Activated T-helper 2 cell treated with anti-CD3 and anti-CD28 coated beads, Interferon-gamma antibody, Interleukin-2, Interleukin-4, amounts not matched to agents 10 μg/mL and 5 μg/mL and 100 μg/mL, durations not matched to agents 14 hours and 24 hours and 36 hours (primary cell): ENCODE measurements at regions not wholly inside any gene's neighbourhood (a gene's known extent, or its start where the extent isn't known, plus 50 kb on each side); places are given as distances from the start of the nearest gene placed in this dataset.
"Not testable (repeated sequence)": the region's sequence is repeated elsewhere in the genome, so short reads cannot be mapped to it uniquely, and the experiment has no call there.

Source experiments
- DNase-seq: peaks from one replicate; pipeline ENCODE4 v3.0.0; 2021; ENCODE audit warnings: low spot score
- H3K27ac Mint-ChIP-seq: one replicate; pipeline ENCODE4 v1.8.0; 2021; ENCODE audit warnings: mixed read lengths
- H3K27me3 Mint-ChIP-seq: one replicate; pipeline ENCODE4 v1.8.0; 2021; ENCODE audit warnings: low read depth, mixed read lengths
- H3K36me3 Mint-ChIP-seq: one replicate; pipeline ENCODE4 v1.8.0; 2021; ENCODE audit warnings: low read depth, mixed read lengths
- H3K4me1 Mint-ChIP-seq: one replicate; pipeline ENCODE4 v1.8.0; 2021; ENCODE audit warnings: low read depth, mixed read lengths
- H3K4me3 Mint-ChIP-seq: one replicate; pipeline ENCODE4 v1.8.0; 2021; ENCODE audit warnings: low read depth, mild to moderate bottlenecking, moderate library complexity, mixed read lengths
- H3K9me3 Mint-ChIP-seq: one replicate; pipeline ENCODE4 v1.8.0; 2021; ENCODE audit warnings: mixed read lengths
- intact Hi-C: fragments of 100-400 bp; cut with micrococcal nuclease; formaldehyde crosslinking; loops from one replicate; pipeline ENCODE4 v1.15.1; 2023

DNA sequence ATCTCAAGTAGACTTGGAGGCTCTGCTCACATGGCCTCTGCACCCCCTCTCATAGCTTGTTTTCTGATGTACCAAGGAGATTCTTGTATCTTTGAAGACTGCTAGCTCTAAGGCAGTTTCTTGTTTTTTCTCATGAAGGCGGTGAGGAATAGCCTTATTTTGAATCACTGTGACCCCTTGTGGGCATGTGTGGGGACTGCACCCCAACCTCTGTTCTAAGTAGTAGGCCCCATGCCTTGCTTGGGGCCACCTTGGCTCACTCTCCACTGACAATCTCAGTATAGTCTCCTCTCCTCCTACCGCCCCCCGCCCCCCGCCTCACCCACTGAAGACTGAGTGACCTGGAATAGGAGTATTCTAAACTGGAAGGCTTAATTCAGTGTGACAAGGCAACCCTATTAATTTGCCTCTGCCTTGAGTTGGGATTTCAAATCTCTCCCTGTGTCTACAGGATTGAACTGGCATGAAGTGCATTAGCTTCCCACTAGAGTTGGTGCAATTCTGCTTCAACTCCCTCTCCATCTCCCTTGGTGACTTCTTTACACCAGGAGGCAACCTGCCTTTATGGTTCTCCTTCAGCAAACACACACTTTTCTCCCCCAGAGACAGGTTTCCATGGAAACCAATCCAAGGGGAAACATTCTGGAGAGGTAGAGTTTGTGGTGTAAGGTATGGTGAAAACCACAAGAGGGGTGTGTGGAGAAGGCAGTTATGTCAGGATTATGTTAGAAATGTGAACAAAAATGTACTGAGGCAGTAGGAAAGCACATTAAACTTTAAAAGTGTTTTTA lies 75.4 kb upstream of the ECI2 start:
- no peak overlapping the region for H3K4me3 Mint-ChIP-seq

DNA sequence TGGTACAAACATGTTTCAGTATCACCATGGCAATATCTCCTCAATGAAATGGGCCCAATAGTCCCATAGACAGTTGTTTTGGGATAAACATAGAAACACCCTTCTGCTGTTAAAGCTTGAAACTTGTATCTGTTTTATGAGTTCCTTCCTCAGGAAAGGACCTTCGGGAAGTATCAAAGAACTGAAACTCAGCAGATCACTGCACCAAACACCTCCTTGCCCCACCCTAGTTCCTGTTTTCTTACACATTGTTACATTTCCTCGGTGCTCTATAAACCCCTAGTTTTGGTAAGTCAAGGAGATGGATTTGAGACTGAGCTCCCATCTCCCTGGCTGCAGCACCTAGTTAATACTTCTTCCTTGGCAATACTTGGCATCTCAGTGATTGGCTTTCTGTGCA lies 73.8 kb upstream of the ECI2 start:
- Mint-ChIP-seq H3K36me3 (no peaks in the 10 kb centered on the region), H3K27me3 (peaks cover 4% of the 10 kb centered on the region)

More for the DNA sequence above, 75.4 kb upstream of the ECI2 start:
- H3K27ac Mint-ChIP-seq, result no peak overlapping the region
- peaks cover 8% of the 10 kb centered on the region for H3K27me3 Mint-ChIP-seq
- peaks cover 26% of the 10 kb centered on the region for H3K9me3 Mint-ChIP-seq
- H3K4me1 Mint-ChIP-seq, result peaks cover 14% of the 10 kb centered on the region
- DNase-seq, result peak; percentile 48
- H3K36me3 Mint-ChIP-seq, result no peaks in the 10 kb centered on the region
- intact Hi-C loops, result loop anchor here (5.0 kb wide), 1 partner anchor 154 kb away; no protein-coding TSS in a partner anchor

DNA sequence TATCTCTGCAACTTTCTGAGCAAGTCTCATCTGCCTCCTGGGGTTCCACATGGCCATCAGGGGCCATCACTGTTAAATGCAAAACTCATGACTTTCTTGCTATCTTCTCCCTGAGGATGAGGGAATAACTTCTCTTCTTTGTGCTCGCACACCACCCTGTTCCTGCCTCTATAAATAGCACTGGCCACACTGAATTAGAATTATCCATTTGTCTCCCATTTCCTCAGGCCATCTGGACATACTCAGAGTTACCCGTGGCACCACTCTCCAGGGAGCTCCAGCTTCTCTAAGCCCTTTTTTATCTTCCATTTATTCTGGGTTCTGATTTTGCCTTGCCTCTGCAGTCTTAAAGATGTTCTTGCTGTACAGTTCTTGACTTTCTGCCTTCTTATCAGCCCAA lies 72.8 kb upstream of the ECI2 start:
- H3K27ac Mint-ChIP-seq, result no peak overlapping the region
- no peak overlapping the region for H3K4me3 Mint-ChIP-seq
- peaks cover 14% of the 10 kb centered on the region for H3K4me1 Mint-ChIP-seq
- peaks cover 4% of the 10 kb centered on the region for H3K27me3 Mint-ChIP-seq
- H3K36me3 Mint-ChIP-seq, result no peaks in the 10 kb centered on the region
- peaks cover 23% of the 10 kb centered on the region for H3K9me3 Mint-ChIP-seq
- DNase-seq, result no peak
- intact Hi-C loops, result no loop called here

More for the DNA sequence above, 73.8 kb upstream of the ECI2 start:
- Mint-ChIP-seq H3K4me1 (peaks cover 14% of the 10 kb centered on the region), H3K27ac (no peak overlapping the region), H3K4me3 (no peak overlapping the region), H3K9me3 (peaks cover 30% of the 10 kb centered on the region)
- DNase-seq, result no peak
- intact Hi-C loops, result no loop called here

DNA sequence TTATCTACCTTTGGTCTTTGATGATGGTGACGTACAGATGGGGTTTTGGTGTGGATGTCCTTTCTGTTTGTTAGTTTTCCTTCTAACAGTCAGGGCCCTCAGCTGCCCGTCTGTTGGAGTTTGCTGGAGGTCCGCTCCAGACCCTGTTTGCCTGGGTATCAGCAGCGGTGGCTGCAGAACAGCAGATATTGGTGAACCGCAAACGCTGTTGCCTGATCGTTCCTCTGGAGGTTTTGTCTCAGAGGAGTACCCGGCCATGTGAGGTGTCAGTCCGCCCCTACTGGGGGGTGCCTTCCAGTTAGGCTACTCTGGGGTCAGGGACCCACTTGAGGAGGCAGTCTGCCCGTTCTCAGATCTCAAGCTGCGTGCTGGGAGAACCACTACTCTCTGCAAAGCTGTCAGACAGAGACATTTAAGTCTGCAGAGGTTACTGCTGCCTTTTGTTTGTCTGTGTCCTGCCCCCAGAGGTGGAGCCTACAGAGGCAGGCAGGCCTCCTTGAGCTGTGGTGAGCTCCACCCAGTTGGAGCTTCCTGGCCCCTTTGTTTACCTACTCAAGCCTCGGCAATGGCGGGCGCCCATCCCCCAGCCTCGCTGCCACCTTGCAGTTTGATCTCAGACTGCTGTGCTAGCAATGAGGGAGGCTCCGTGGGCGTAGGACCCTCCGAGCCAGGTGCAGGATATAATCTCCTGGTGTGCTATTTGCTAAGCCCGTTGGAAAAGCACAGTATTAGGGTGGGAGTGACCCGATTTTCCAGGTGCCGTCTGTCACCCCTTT lies 68.5 kb upstream of the ECI2 start:
- H3K4me1 Mint-ChIP-seq, H3K36me3 Mint-ChIP-seq, intact Hi-C loops, H3K4me3 Mint-ChIP-seq, DNase-seq, H3K27ac Mint-ChIP-seq: not testable (repeated sequence)
- Mint-ChIP-seq H3K27me3 (peaks cover 11% of the 10 kb centered on the region), H3K9me3 (peaks cover 19% of the 10 kb centered on the region)

DNA sequence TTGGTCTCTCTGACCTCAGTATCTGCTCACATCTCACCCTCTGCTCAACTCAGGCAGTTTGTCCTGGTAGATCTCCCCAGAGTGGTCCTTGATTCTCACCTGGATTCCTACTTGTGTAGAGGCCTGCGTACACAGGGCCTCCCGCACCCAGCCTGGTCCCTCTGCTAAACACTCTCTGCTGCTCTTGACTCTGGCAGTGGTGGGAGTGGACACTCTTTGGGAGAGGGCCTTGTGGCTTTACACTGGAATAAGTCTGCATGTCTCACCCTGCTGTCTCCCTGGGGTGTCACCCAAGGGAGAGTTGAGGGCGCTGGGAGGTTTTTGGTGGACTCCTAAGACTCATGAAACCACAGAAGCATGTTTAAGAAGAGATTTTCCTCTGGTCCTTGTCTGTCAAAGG lies 57.3 kb upstream of the ECI2 start:
- H3K9me3 Mint-ChIP-seq, result no peaks in the 10 kb centered on the region
- H3K4me1 Mint-ChIP-seq, result no peaks in the 10 kb centered on the region
- no peaks in the 10 kb centered on the region for H3K36me3 Mint-ChIP-seq
- no peaks in the 10 kb centered on the region for H3K27me3 Mint-ChIP-seq
- intact Hi-C loops, result no loop called here
- H3K4me3 Mint-ChIP-seq, result no peak overlapping the region
- DNase-seq, result no peak
- H3K27ac Mint-ChIP-seq, result no peak overlapping the region

DNA sequence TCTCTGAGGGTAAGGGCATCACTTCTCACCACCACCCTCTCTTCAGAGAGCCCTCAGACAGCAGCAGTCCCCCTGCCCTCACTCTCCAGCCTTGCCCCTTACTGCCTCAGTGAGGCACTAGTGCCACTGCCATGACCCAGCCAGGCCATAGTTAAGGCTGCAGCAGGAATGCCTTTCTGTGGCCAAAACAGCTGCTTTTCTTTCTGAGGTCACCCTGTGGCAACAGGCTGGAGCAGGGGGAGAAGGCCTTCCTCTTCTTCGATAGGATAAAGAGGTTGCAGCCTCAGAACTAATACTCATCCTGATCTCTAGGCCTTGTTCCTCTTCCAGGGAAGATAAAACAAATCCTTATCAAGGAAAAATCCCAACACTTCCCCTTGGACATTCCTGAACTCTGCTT lies 56.8 kb upstream of the ECI2 start:
- no peak overlapping the region for H3K4me3 Mint-ChIP-seq
- H3K27ac Mint-ChIP-seq, result no peak overlapping the region
- H3K27me3 Mint-ChIP-seq, result no peaks in the 10 kb centered on the region
- no peaks in the 10 kb centered on the region for H3K9me3 Mint-ChIP-seq
- H3K36me3 Mint-ChIP-seq, result no peaks in the 10 kb centered on the region
- H3K4me1 Mint-ChIP-seq, result no peaks in the 10 kb centered on the region
- intact Hi-C loops, result no loop called here
- DNase-seq, result no peak

DNA sequence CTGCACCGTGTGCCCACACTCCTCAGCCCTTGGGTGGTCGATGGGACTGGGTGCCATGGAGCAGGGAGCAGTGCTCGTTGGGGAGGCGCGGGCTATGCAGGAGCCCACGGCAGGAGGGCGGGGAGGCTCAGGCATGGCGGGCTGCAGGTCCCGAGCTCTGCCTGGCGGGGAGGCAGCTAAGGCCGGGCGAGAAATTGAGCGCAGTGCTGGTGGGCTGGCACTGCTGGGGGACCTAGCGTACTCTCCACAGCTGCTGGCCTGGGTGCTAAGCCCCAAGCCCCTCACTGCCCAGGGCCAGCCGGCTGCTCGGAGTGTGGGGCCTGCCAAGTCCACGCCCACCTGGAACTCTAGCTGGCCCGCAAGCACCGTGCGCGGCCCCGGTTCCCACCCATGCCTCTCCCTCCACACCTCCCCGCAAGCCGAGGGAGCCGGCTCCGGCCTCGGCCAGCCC lies 55.9 kb upstream of the ECI2 start:
- Mint-ChIP-seq H3K27ac (no peak overlapping the region), H3K36me3 (no peaks in the 10 kb centered on the region), H3K27me3 (no peaks in the 10 kb centered on the region), H3K9me3 (no peaks in the 10 kb centered on the region), H3K4me1 (peaks cover 3% of the 10 kb centered on the region), H3K4me3 (no peak overlapping the region)
- intact Hi-C loops, result no loop called here
- DNase-seq, result no peak

DNA sequence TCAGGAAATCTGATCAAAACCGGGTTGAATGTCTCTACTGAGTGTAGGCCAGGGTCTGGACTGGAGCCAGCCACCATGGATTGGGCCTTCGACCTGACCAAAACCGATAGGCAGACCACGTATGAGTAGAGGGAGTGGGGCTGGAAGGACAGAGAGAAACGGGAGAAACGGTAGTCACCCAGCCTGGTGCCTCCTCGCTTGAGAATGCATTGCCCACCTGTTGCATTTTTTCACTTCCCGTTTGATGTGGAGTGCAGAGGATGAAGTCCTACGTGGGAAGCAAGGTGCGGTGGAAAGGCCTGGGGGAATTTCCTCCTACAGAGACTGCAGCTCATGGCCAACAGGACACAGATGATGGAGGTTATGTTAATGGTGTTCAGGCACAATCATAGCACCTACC lies 53.9 kb upstream of the ECI2 start:
- peaks cover 16% of the 10 kb centered on the region for H3K9me3 Mint-ChIP-seq
- peaks cover 9% of the 10 kb centered on the region for H3K36me3 Mint-ChIP-seq
- peaks cover 19% of the 10 kb centered on the region for H3K4me1 Mint-ChIP-seq
- H3K27ac Mint-ChIP-seq, result no peak overlapping the region
- DNase-seq, result no peak
- H3K4me3 Mint-ChIP-seq, result no peak overlapping the region
- no peaks in the 10 kb centered on the region for H3K27me3 Mint-ChIP-seq
- intact Hi-C loops, result loop anchor here (10.0 kb wide), 1 partner anchor 746 kb away; no protein-coding TSS in a partner anchor

DNA sequence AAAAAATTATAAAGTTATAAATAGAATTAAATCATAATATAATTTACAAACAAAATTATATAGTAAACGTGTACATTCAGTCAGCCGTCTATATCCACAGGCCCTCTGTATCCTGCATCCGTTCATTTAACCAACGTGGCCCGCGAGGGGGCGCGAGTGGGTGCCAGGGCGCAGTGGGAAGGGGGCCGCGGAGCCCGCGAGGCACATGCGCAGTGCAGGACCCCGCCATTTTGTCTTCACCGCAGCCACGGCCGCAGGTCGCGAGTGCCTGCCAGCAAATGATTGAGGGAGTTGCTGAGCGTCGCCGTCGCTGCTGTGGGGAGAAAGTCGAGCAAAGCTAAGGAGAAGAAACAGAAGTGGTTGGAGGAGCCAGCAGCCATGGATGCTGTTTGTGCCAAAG lies 53.4 kb upstream of the ECI2 start:
- Mint-ChIP-seq H3K4me3 (no peak overlapping the region), H3K36me3 (peaks cover 9% of the 10 kb centered on the region), H3K4me1 (peaks cover 19% of the 10 kb centered on the region), H3K9me3 (peaks cover 18% of the 10 kb centered on the region), H3K27ac (no peak overlapping the region), H3K27me3 (no peaks in the 10 kb centered on the region)
- DNase-seq, result no peak
- intact Hi-C loops, result loop anchor here (10.0 kb wide), 1 partner anchor 746 kb away; no protein-coding TSS in a partner anchor

DNA sequence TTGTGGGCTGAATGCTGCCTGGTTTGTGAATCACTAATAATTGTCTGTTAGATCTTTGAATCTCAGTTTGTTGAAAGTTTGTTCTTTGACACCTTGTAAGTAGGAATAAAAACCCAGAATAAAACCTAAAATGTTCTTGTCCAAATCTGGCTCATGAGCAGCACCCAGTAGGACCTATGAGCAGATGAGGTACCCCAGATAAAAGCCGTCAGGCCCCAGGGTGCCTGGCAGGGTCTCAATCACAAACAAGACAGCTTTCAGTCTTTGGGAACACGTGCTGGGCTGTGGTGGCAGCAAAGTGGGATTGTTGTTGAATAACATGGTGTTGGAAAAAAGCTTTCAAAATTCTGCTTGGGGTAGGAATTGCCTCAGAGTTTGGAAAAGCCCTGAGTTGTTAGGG lies 52.1 kb upstream of the ECI2 start:
- Mint-ChIP-seq H3K27ac (no peak overlapping the region), H3K9me3 (peaks cover 21% of the 10 kb centered on the region), H3K36me3 (peaks cover 9% of the 10 kb centered on the region), H3K4me3 (no peak overlapping the region), H3K27me3 (no peaks in the 10 kb centered on the region), H3K4me1 (peaks cover 19% of the 10 kb centered on the region)
- no peak for DNase-seq
- intact Hi-C loops, result loop anchor here (10.0 kb wide), 1 partner anchor 747 kb away; no protein-coding TSS in a partner anchor

DNA sequence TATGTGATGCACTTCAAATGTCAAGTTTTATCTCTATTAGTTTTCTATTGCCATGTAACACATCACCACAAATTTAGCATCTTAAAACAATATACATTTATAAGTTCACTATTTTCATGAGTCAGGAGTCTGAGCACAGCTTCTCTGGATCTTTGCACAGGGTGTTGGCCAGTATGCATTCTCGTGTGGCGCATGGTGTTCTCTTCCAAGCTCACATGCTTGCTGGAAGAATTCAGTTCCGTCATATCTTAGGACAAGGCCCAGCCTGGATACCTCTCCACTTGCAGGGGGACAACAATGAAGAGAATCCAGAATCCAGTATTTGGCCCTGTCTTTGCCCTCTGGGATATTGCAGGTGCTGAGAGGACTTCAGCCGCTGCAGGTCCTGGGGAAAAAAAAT lies 51.0 kb upstream of the ECI2 start:
- Mint-ChIP-seq H3K4me1 (peaks cover 19% of the 10 kb centered on the region), H3K27ac (no peak overlapping the region), H3K27me3 (peaks cover 2% of the 10 kb centered on the region), H3K4me3 (no peak overlapping the region), H3K36me3 (peaks cover 9% of the 10 kb centered on the region), H3K9me3 (peaks cover 26% of the 10 kb centered on the region)
- intact Hi-C loops, result loop anchor here (10.0 kb wide), 1 partner anchor 748 kb away; no protein-coding TSS in a partner anchor
- DNase-seq, result no peak

DNA sequence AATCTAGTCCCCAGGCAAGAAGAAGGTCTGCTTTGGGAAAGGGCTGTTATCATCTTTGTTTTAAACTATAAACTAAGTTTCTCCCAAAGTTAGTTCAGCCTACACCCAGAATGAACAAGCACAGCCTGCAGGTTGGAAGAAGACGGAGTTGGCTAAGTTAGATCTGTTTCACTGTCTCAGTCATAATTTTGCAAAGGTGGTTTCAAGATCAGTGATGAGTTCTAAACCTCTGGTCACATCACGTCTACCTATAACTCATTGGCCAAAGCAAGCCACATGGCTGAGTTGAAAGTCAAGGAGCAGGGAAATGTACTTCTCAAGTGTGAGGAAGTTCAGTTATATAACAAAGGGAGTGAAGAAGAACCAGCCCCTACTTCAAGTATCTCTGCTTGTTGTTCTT lies 50.5 kb upstream of the ECI2 start:
- intact Hi-C loops, result loop anchor here (1.0 to 10.0 kb wide), 2 partner anchors 49 to 749 kb away; no protein-coding TSS in a partner anchor
- no peak for DNase-seq
- Mint-ChIP-seq H3K27me3 (peaks cover 2% of the 10 kb centered on the region), H3K36me3 (peaks cover 9% of the 10 kb centered on the region), H3K27ac (peak overlapping the region; percentile 89), H3K4me1 (peaks cover 19% of the 10 kb centered on the region), H3K4me3 (no peak overlapping the region), H3K9me3 (peaks cover 26% of the 10 kb centered on the region)

DNA sequence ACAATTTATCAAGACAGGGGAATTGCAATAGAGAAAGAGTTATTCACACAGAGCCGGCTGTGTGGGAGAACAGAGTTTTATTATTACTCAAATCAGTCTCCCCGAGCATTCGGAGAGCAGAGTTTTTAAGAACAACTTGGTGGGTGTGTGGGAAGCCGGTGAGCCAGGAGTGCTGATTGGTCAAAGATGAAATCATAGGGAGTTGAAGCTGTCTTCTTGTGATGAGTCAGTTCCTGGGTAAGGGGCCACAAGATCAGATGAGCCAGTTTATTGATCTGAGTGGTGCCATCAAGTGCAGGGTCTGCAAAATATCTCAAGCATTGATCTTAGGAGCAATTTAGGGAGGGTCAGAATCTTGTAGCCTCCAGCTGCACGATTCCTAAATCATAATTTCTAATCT lies 50.0 kb upstream of the ECI2 start:
- H3K4me3 Mint-ChIP-seq, result no peak overlapping the region
- no peak for DNase-seq
- intact Hi-C loops, result loop anchor here (1.0 to 10.0 kb wide), 2 partner anchors 48 to 749 kb away; no protein-coding TSS in a partner anchor
- peaks cover 26% of the 10 kb centered on the region for H3K9me3 Mint-ChIP-seq
- peaks cover 2% of the 10 kb centered on the region for H3K27me3 Mint-ChIP-seq
- H3K4me1 Mint-ChIP-seq, result peaks cover 19% of the 10 kb centered on the region
- peak overlapping the region; percentile 89 for H3K27ac Mint-ChIP-seq
- H3K36me3 Mint-ChIP-seq, result peaks cover 9% of the 10 kb centered on the region
